22Rv1 (cell line): ENCODE measurements at regions not wholly inside any gene's neighbourhood (a gene's known extent, or its start where the extent isn't known, plus 50 kb on each side); places are given as distances from the start of the nearest gene placed in this dataset.

ENCODE experiments used
- CTCF ChIP-seq: fragments of 450-650 bp; IDR thresholded peaks from 2 replicates; pipeline ENCODE4 v1.5.1; 2017; ENCODE audit warnings: mild to moderate bottlenecking
- ZFX ChIP-seq: fragments of 450-650 bp; IDR thresholded peaks from 2 replicates; pipeline ENCODE4 v1.6.1; 2017; ENCODE audit warnings: antibody characterized with exemption, borderline replicate concordance

DNA sequence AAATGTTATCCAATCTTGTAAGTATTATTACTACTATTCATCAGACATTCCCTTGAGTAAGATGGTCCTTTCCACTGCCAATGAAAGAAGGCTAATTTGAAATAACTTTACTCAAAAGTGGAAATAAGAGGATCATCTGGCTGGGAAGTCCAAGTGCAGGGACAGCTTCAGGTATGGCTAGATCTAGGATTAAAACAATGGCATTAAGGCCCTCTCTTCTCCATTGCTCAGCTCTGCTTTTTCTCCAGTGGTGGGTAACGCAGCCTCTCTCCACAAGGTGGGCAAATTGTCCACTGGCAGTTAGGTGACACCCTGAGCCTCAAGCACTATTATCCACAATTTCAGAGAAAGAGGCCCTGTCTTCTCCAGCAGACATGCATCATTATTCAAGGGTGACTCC is 66.7 kb upstream of the PGM2 start:
- no peak for TF ChIP-seq CTCF
- no peak for TF ChIP-seq ZFX
